ENCODE measurements at regions not wholly inside any gene's neighbourhood (a gene's known extent, or its start where the extent isn't known, plus 50 kb on each side); places are given as distances from the start of the nearest gene placed in this dataset.

DNA sequence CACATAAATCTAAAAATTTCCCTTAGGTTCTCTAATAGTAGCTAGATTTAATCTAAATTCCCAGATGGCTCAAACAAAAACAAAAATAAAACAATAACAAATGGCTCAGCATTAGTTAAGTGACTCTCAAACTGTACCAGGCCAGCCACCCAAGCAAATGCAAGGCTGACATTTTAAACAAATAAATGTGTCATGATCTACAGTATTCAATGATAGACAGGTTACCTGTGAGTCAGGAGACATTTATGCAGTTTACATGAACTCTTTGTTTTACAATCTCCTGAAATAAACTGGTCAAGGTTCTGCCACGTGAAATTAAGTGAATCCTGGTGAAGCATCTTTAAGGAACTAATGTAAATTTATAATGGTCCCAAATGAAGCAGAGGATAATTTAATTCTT lies 580.2 kb upstream of the PTPRD start:
- TF ChIP-seq, protein P1, sequence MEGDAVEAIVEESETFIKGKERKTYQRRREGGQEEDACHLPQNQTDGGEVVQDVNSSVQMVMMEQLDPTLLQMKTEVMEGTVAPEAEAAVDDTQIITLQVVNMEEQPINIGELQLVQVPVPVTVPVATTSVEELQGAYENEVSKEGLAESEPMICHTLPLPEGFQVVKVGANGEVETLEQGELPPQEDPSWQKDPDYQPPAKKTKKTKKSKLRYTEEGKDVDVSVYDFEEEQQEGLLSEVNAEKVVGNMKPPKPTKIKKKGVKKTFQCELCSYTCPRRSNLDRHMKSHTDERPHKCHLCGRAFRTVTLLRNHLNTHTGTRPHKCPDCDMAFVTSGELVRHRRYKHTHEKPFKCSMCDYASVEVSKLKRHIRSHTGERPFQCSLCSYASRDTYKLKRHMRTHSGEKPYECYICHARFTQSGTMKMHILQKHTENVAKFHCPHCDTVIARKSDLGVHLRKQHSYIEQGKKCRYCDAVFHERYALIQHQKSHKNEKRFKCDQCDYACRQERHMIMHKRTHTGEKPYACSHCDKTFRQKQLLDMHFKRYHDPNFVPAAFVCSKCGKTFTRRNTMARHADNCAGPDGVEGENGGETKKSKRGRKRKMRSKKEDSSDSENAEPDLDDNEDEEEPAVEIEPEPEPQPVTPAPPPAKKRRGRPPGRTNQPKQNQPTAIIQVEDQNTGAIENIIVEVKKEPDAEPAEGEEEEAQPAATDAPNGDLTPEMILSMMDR (IDR thresholded peaks at IDR 0.05) = no peak
- TF ChIP-seq POLR2A (IDR thresholded peaks at IDR 0.05) = no peak
- TF ChIP-seq POLR2AphosphoS5 (IDR thresholded peaks at IDR 0.05; ENCODE audit: insufficient read depth in 1 of 2, low read depth in 1 of 2) = no peak

All from vagina (tissue), 2 donors.